Body of pancreas (tissue), 4 donors: ENCODE measurements at regions not wholly inside any gene's neighbourhood (a gene's known extent, or its start where the extent isn't known, plus 50 kb on each side); places are given as distances from the start of the nearest gene placed in this dataset.

Source experiments
- POLR2A ChIP-seq, 3 donors: fragments of 450-650 bp; IDR thresholded peaks; one replicate each; pipeline ENCODE4 v1.6.1; 2016; ENCODE audit warnings: antibody characterized with exemption in 3 of 3, mild to moderate bottlenecking in 2 of 3
- TF ChIP-seq, protein P1 (sequence below), 7 experiments: fragments of 450-650 bp in 4 of 7; fragments of 200-600 bp in 3 of 7; sonication (generic) in 3 of 7; IDR thresholded peaks; one replicate each; pipeline ENCODE4 v1.5.1; 2016 to 2019; ENCODE audit warnings: antibody characterized with exemption in 7 of 7

DNA sequence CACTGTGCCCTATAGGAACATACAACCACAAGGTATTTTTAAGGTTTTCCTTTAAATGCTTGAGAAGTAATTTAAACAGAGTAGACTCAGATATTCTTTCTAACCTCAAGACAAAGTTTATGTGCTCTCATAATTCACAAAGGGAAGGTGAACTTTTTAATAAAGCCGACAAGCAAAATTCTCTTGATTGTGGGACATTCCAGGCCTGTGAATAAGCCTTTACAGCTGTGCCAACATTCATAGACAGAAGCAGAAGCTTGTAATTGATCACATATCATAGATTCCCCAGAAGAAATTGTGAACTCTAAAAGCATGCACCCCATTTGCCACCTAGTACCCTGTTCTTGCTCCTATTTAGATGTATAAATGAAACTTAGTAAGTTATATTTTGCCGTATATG is 1107.8 kb upstream of the SEMA6A start:
- TF ChIP-seq, protein P1, sequence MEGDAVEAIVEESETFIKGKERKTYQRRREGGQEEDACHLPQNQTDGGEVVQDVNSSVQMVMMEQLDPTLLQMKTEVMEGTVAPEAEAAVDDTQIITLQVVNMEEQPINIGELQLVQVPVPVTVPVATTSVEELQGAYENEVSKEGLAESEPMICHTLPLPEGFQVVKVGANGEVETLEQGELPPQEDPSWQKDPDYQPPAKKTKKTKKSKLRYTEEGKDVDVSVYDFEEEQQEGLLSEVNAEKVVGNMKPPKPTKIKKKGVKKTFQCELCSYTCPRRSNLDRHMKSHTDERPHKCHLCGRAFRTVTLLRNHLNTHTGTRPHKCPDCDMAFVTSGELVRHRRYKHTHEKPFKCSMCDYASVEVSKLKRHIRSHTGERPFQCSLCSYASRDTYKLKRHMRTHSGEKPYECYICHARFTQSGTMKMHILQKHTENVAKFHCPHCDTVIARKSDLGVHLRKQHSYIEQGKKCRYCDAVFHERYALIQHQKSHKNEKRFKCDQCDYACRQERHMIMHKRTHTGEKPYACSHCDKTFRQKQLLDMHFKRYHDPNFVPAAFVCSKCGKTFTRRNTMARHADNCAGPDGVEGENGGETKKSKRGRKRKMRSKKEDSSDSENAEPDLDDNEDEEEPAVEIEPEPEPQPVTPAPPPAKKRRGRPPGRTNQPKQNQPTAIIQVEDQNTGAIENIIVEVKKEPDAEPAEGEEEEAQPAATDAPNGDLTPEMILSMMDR (IDR thresholded peaks at IDR 0.05), result no peak
- no peak for TF ChIP-seq POLR2A (IDR thresholded peaks at IDR 0.05)
